CD14-positive monocyte (primary cell): ENCODE measurements at regions not wholly inside any gene's neighbourhood (a gene's known extent, or its start where the extent isn't known, plus 50 kb on each side); places are given as distances from the start of the nearest gene placed in this dataset.

Experiments
- DNase-seq, 3 donors: peaks; one replicate each; pipeline ENCODE4 v3.0.0-alpha.2; 2011 to 2022
- H2AFZ ChIP-seq: 2 replicates; pipeline ENCODE4 v1.6.0; 2012; ENCODE audit warnings: mild to moderate bottlenecking, low read depth, low read length, inconsistent platforms; ENCODE audit not compliant: insufficient read depth, poor library complexity, severe bottlenecking
- H3K27ac ChIP-seq, 2 donors: 1 replicate in 1 of 2; 2 replicates in 1 of 2; pipeline ENCODE4 v1.5.1; 2012 to 2013; ENCODE audit warnings: low read length in 2 of 2, control low read depth in 1 of 2, inconsistent platforms in 1 of 2, low read depth in 1 of 2, mild to moderate bottlenecking in 1 of 2
- H3K27me3 ChIP-seq, 2 donors: one replicate each; pipeline versions ENCODE4 v1.6.0 to v1.6.1; 2011 to 2013; ENCODE audit warnings: low read length in 2 of 2; ENCODE audit not compliant: control insufficient read depth in 2 of 2, insufficient read depth in 2 of 2
- H3K36me3 ChIP-seq, 2 donors: replicated peaks in 1 of 2; 1 replicate in 1 of 2; 2 replicates in 1 of 2; pipeline versions ENCODE4 v1.5.1 to v1.6.1; 2012 to 2013; ENCODE audit warnings: low read length in 2 of 2, control low read depth in 1 of 2, inconsistent platforms in 1 of 2, mild to moderate bottlenecking in 1 of 2; ENCODE audit not compliant: insufficient read depth in 2 of 2, control insufficient read depth in 1 of 2
- H3K4me1 ChIP-seq, 2 donors: 1 replicate in 1 of 2; 2 replicates in 1 of 2; pipeline versions ENCODE4 v1.5.1 to v1.6.1; 2012 to 2013; ENCODE audit warnings: low read length in 2 of 2, control low read depth in 1 of 2, inconsistent platforms in 1 of 2, mild to moderate bottlenecking in 1 of 2, moderate library complexity in 1 of 2; ENCODE audit not compliant: insufficient read depth in 2 of 2, control insufficient read depth in 1 of 2
- H3K4me2 ChIP-seq: replicated peaks from 2 replicates; pipeline ENCODE3; 2012; ENCODE audit warnings: low read length, moderate library complexity, mild to moderate bottlenecking; ENCODE audit not compliant: poor library complexity, severe bottlenecking; ENCODE audit errors: extremely low read depth
- H3K4me3 ChIP-seq, 3 experiments: fragments of 200-600 bp in 1 of 3; sonication (generic) in 1 of 3; replicated peaks in 1 of 3; 1 replicate in 2 of 3; 2 replicates in 1 of 3; pipeline ENCODE4 v1.5.1; 2011 to 2013; ENCODE audit warnings: low read length in 3 of 3, mild to moderate bottlenecking in 3 of 3, control low read depth in 2 of 3, low read depth in 2 of 3, inconsistent platforms in 1 of 3, moderate library complexity in 1 of 3
- H3K79me2 ChIP-seq: 2 replicates; pipeline ENCODE4 v1.6.0; 2012; ENCODE audit warnings: mild to moderate bottlenecking, control low read depth, inconsistent platforms, low read length, moderate library complexity; ENCODE audit not compliant: insufficient read depth
- H3K9ac ChIP-seq: 2 replicates; pipeline ENCODE4 v1.6.0; 2017; ENCODE audit warnings: low read length, mild to moderate bottlenecking; ENCODE audit not compliant: insufficient read depth, poor library complexity, severe bottlenecking
- H3K9me3 ChIP-seq, 2 donors: replicated peaks in 1 of 2; 1 replicate in 1 of 2; 2 replicates in 1 of 2; pipeline versions ENCODE4 v1.5.1 to v1.6.1; 2012 to 2013; ENCODE audit warnings: low read length in 2 of 2, control low read depth in 1 of 2; ENCODE audit not compliant: control insufficient read depth in 1 of 2, insufficient read depth in 1 of 2
- H4K20me1 ChIP-seq: 2 replicates; pipeline ENCODE4 v1.6.0; 2012; ENCODE audit warnings: mild to moderate bottlenecking, low read length, control low read depth, moderate library complexity; ENCODE audit not compliant: insufficient read depth
- H3K27ac Mint-ChIP-seq, 7 donors: one replicate each; pipeline ENCODE4 v1.8.0; 2020; ENCODE audit warnings: mild to moderate bottlenecking in 7 of 7, mixed read lengths in 7 of 7, moderate library complexity in 6 of 7, inconsistent platforms in 2 of 7
- H3K27me3 Mint-ChIP-seq, 3 donors: one replicate each; pipeline ENCODE4 v1.8.0; 2021 to 2022; ENCODE audit warnings: low read depth in 3 of 3, mild to moderate bottlenecking in 3 of 3, mixed read lengths in 3 of 3, moderate library complexity in 3 of 3, inconsistent platforms in 1 of 3
- H3K36me3 Mint-ChIP-seq, 2 donors: one replicate each; pipeline ENCODE4 v1.8.0; 2020; ENCODE audit warnings: mixed read lengths in 2 of 2, inconsistent platforms in 1 of 2, mild to moderate bottlenecking in 1 of 2
- H3K4me1 Mint-ChIP-seq: one replicate; pipeline ENCODE4 v1.8.0; 2020; ENCODE audit warnings: mild to moderate bottlenecking, mixed read lengths
- H3K4me3 Mint-ChIP-seq, 2 donors: one replicate each; pipeline ENCODE4 v1.8.0; 2020; ENCODE audit warnings: mild to moderate bottlenecking in 2 of 2, mixed read lengths in 2 of 2, moderate library complexity in 1 of 2
- H3K9me3 Mint-ChIP-seq, 7 donors: one replicate each; pipeline ENCODE4 v1.8.0; 2020 to 2022; ENCODE audit warnings: mixed read lengths in 7 of 7, mild to moderate bottlenecking in 6 of 7, moderate library complexity in 6 of 7, inconsistent platforms in 2 of 7
- CTCF ChIP-seq: fragments of 200-600 bp; IDR thresholded peaks from one replicate; pipeline ENCODE4 v1.8.0; 2022; ENCODE audit warnings: antibody characterized with exemption, mild to moderate bottlenecking
- WGBS: methylation state at CpG from one replicate; pipeline ENCODE4 v1.1.5; 2013; ENCODE audit warnings: missing lambda C conversion rate; ENCODE audit not compliant: insufficient coverage; 5-methylcytosine and 5-hydroxymethylcytosine counted together
- intact Hi-C, 2 donors: fragments of 100-400 bp; cut with micrococcal nuclease; formaldehyde crosslinking; loops; one replicate each; pipeline versions ENCODE4 v1.15.0 to v1.15.1; 2023

GRCh38 chrX:4754878-4755604, 1041.6 kb upstream of the PRKX start:
- Histone ChIP-seq H3K4me3 (no peak overlapping the region), H3K9me3 (no peaks in the 10 kb centered on the region), H3K27me3 (no peaks in the 10 kb centered on the region), H3K27ac (no peak overlapping the region), H2AFZ (no peak overlapping the region), H3K9ac (no peak overlapping the region), H4K20me1 (no peaks in the 10 kb centered on the region), H3K4me2 (no peak overlapping the region), H3K4me1 (no peaks in the 10 kb centered on the region), H3K36me3 (no peaks in the 10 kb centered on the region), H3K79me2 (no peaks in the 10 kb centered on the region)
- TF ChIP-seq CTCF: no peak
- peaks cover 0 to 6% (median 0%) of the 10 kb centered on the region in 7 donors for H3K9me3 Mint-ChIP-seq
- intact Hi-C loops: no loop called here
- H3K36me3 Mint-ChIP-seq: no peaks in the 10 kb centered on the region
- peaks cover 2% of the 10 kb centered on the region for H3K4me1 Mint-ChIP-seq
- 42% methylated on average over 2 of the region's 8 CpGs for WGBS
- no peaks in the 10 kb centered on the region for H3K27me3 Mint-ChIP-seq
- H3K4me3 Mint-ChIP-seq: no peak overlapping the region
- H3K27ac Mint-ChIP-seq: peak overlapping the region in 1 of 7 donors; percentile 18
- DNase-seq: no peak

GRCh38 chrX:4741024-4741423, 1027.6 kb upstream of the PRKX start:
- no peaks in the 10 kb centered on the region for H3K9me3 ChIP-seq
- no peak overlapping the region for H3K27ac Mint-ChIP-seq
- H3K4me2 ChIP-seq: no peak overlapping the region
- no peaks in the 10 kb centered on the region for H4K20me1 ChIP-seq
- no peaks in the 10 kb centered on the region for H3K79me2 ChIP-seq
- H3K27me3 ChIP-seq: no peaks in the 10 kb centered on the region
- no peak for DNase-seq
- H3K36me3 ChIP-seq: no peaks in the 10 kb centered on the region
- no CpG with 5 or more reads among the region's 5 CpGs for WGBS
- H3K9ac ChIP-seq: no peak overlapping the region
- no peak overlapping the region for H3K27ac ChIP-seq
- H3K27me3 Mint-ChIP-seq: peaks cover 0 to 2% (median 0%) of the 10 kb centered on the region in 3 donors
- H3K4me1 Mint-ChIP-seq: no peaks in the 10 kb centered on the region
- no peaks in the 10 kb centered on the region for H3K4me1 ChIP-seq
- no peaks in the 10 kb centered on the region for H3K36me3 Mint-ChIP-seq
- no peak overlapping the region for H3K4me3 Mint-ChIP-seq
- no peak for TF ChIP-seq CTCF
- H2AFZ ChIP-seq: no peak overlapping the region
- intact Hi-C loops: no loop called here
- H3K9me3 Mint-ChIP-seq: peaks cover 0 to 3% (median 0%) of the 10 kb centered on the region in 7 donors
- no peak overlapping the region for H3K4me3 ChIP-seq
